Tibial nerve (tissue), 4 donors: ENCODE measurements at regions not wholly inside any gene's neighbourhood (a gene's known extent, or its start where the extent isn't known, plus 50 kb on each side); places are given as distances from the start of the nearest gene placed in this dataset.

Source experiments
- CTCF ChIP-seq, 5 experiments: fragments of 200-600 bp in 3 of 5; fragments of 450-650 bp in 2 of 5; sonication (generic) in 3 of 5; IDR thresholded peaks; one replicate each; pipeline ENCODE4 v1.5.1; 2016 to 2019; ENCODE audit warnings: antibody characterized with exemption in 5 of 5, mild to moderate bottlenecking in 3 of 5, moderate library complexity in 2 of 5
- EP300 ChIP-seq, 2 donors: sonication (generic); formaldehyde crosslinking; IDR thresholded peaks; one replicate each; pipeline ENCODE4 v1.6.1; 2017; ENCODE audit warnings: antibody characterized with exemption in 2 of 2, mild to moderate bottlenecking in 1 of 2
- POLR2A ChIP-seq, 2 donors: fragments of 450-650 bp; IDR thresholded peaks; one replicate each; pipeline ENCODE4 v1.6.1; 2017; ENCODE audit warnings: antibody characterized with exemption in 2 of 2, mild to moderate bottlenecking in 2 of 2, moderate library complexity in 2 of 2

- TF ChIP-seq CTCF (IDR thresholded peaks at IDR 0.05) (no peak), EP300 (IDR thresholded peaks at IDR 0.05) (no peak), POLR2A (IDR thresholded peaks at IDR 0.05) (no peak)
These were observed 453.4 kb upstream of the CCDC196 start for GRCh38 chr14:66032800-66033199.
